CD8-positive, alpha-beta memory T cell (primary cell): ENCODE measurements at regions not wholly inside any gene's neighbourhood (a gene's known extent, or its start where the extent isn't known, plus 50 kb on each side); places are given as distances from the start of the nearest gene placed in this dataset.
"Not testable (repeated sequence)": the region's sequence is repeated elsewhere in the genome, so short reads cannot be mapped to it uniquely, and the experiment has no call there.

Experiments
- CTCF ChIA-PET: fragments of 350-600 bp; sonication (Branson Sonifier 250); formaldehyde crosslinking; loops from one replicate; lab custom pipeline; 2021; ENCODE audit warnings: antibody characterized with exemption; lab: Charles Lee
- POLR2A ChIA-PET: fragments of 350-600 bp; sonication (Branson Sonifier 250); formaldehyde crosslinking; loops from one replicate; lab custom pipeline; 2021; ENCODE audit warnings: antibody characterized with exemption; lab: Charles Lee
- DNase-seq, 5 donors: peaks; one replicate each; pipeline versions ENCODE4 v3.0.0 to v3.0.0-alpha.2; 2020 to 2022; ENCODE audit warnings: mixed read lengths in 1 of 5
- H3K27ac ChIP-seq: one replicate; pipeline ENCODE4 v1.7.0; 2013; ENCODE audit warnings: low read depth, mild to moderate bottlenecking, low read length, moderate library complexity
- H3K27me3 ChIP-seq: 2 replicates; pipeline ENCODE4 v1.7.0; 2013; ENCODE audit warnings: low read length, mild to moderate bottlenecking; ENCODE audit not compliant: insufficient read depth, poor library complexity, severe bottlenecking
- H3K36me3 ChIP-seq: 2 replicates; pipeline ENCODE4 v1.7.0; 2013; ENCODE audit warnings: mild to moderate bottlenecking, low read length, moderate library complexity; ENCODE audit not compliant: insufficient read depth
- H3K4me1 ChIP-seq: 2 replicates; pipeline ENCODE4 v1.7.0; 2013; ENCODE audit warnings: mild to moderate bottlenecking, low read length, moderate library complexity; ENCODE audit not compliant: insufficient read depth
- H3K4me3 ChIP-seq: 2 replicates; pipeline ENCODE4 v1.7.0; 2013; ENCODE audit warnings: mild to moderate bottlenecking, low read length
- H3K9me3 ChIP-seq: 2 replicates; pipeline ENCODE4 v1.7.0; 2013; ENCODE audit warnings: mild to moderate bottlenecking, low read length
- H3K27ac Mint-ChIP-seq, 8 donors: one replicate each; pipeline ENCODE4 v1.8.0; 2020 to 2021; ENCODE audit warnings: mixed read lengths in 8 of 8, mild to moderate bottlenecking in 6 of 8, inconsistent platforms in 3 of 8, moderate library complexity in 3 of 8
- H3K27me3 Mint-ChIP-seq, 2 donors: one replicate each; pipeline ENCODE4 v1.8.0; 2020 to 2021; ENCODE audit warnings: mixed read lengths in 2 of 2, mild to moderate bottlenecking in 1 of 2, moderate library complexity in 1 of 2
- H3K36me3 Mint-ChIP-seq, 3 donors: one replicate each; pipeline ENCODE4 v1.8.0; 2020 to 2021; ENCODE audit warnings: mixed read lengths in 3 of 3, inconsistent platforms in 1 of 3, mild to moderate bottlenecking in 1 of 3
- H3K4me1 Mint-ChIP-seq, 3 donors: one replicate each; pipeline ENCODE4 v1.8.0; 2020 to 2021; ENCODE audit warnings: mixed read lengths in 3 of 3, inconsistent platforms in 1 of 3, mild to moderate bottlenecking in 1 of 3
- H3K4me3 Mint-ChIP-seq, 7 donors: one replicate each; pipeline ENCODE4 v1.8.0; 2020 to 2021; ENCODE audit warnings: mixed read lengths in 7 of 7, mild to moderate bottlenecking in 6 of 7, moderate library complexity in 4 of 7, inconsistent platforms in 2 of 7
- H3K9me3 Mint-ChIP-seq, 5 donors: one replicate each; pipeline ENCODE4 v1.8.0; 2020 to 2022; ENCODE audit warnings: mixed read lengths in 5 of 5, mild to moderate bottlenecking in 3 of 5, moderate library complexity in 2 of 5, inconsistent platforms in 1 of 5

DNA sequence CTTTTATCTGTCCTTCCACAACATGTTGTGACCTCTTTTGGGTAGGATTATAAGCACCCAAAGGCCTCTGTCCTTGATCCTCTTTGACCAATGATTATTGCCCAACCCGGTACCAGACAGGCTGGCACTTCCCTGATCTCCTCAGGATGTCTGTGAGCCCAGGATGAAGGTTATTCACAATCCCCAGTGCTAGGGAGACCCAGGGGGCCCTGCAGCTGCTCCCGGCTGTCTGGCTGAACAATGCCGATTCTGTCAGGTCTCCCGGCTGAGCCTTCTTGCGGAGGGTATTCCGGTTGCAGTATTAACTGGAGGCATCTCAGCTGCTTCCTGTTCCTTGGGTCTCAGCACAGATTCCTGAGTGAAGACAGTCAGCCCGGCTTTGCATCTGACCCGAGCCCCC, 71.2 kb upstream of the CDON start:
- H3K27me3 Mint-ChIP-seq = peaks cover 11 to 13% of the 10 kb centered on the region in 2 donors
- Histone ChIP-seq H3K4me1 (no peaks in the 10 kb centered on the region), H3K9me3 (no peaks in the 10 kb centered on the region), H3K4me3 (no peak overlapping the region), H3K27ac (no peak overlapping the region), H3K27me3 (no peaks in the 10 kb centered on the region), H3K36me3 (no peaks in the 10 kb centered on the region)
- H3K9me3 Mint-ChIP-seq = no peaks in the 10 kb centered on the region
- H3K27ac Mint-ChIP-seq = no peak overlapping the region
- H3K4me1 Mint-ChIP-seq = no peaks in the 10 kb centered on the region
- DNase-seq = no peak
- POLR2A ChIA-PET = no interaction called here
- no peaks in the 10 kb centered on the region for H3K36me3 Mint-ChIP-seq
- no peak overlapping the region for H3K4me3 Mint-ChIP-seq
- CTCF ChIA-PET = no interaction called here

DNA sequence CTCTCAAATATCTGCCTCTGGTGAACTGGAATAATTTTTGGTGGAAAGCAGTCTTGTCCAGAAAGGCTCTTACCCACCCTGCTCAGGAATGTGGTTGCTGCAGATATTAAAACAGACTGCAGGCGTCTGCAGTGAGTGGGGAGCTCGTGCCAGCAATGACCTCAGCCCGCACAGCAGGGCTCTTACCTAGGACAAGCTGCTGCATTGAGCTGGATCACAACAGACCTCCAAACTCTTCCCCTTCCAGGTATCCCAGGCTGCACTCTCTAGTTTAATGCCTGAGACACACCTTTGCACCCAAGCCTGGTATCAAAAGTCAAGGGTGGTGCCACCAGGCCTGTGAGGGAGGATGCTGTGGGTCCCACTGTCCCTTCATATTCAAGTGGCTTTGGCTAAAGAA, 69.7 kb upstream of the CDON start:
- Histone ChIP-seq H3K27me3 (no peaks in the 10 kb centered on the region), H3K36me3 (no peaks in the 10 kb centered on the region), H3K4me1 (no peaks in the 10 kb centered on the region), H3K4me3 (no peak overlapping the region), H3K27ac (no peak overlapping the region), H3K9me3 (no peaks in the 10 kb centered on the region)
- Mint-ChIP-seq H3K4me1 (no peaks in the 10 kb centered on the region), H3K4me3 (no peak overlapping the region), H3K36me3 (no peaks in the 10 kb centered on the region), H3K27me3 (peaks cover 4 to 5% of the 10 kb centered on the region in 2 donors), H3K27ac (no peak overlapping the region), H3K9me3 (no peaks in the 10 kb centered on the region)
- ChIA-PET POLR2A (no interaction called here), CTCF (no interaction called here)
- no peak for DNase-seq

DNA sequence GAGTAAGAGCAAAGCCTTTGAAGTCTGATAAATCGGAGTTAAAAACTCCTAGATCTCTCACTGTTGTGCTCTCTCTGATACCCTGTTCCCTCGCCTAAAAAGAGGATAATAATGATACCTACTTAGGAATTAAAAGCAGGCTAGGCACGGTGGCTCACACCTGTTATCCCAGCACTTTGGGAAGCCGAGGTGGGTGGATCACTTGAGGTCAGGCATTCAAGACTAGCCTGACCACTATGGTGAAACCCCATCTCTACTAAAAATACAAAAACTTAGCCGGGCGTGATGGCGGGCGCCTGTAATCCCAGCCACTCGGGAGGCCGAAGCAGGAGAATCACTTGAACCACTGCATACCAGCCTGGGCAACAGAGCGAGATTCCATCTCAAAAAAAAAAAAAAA, 68.1 kb upstream of the CDON start:
- H3K4me3 Mint-ChIP-seq, POLR2A ChIA-PET, DNase-seq, H3K4me1 ChIP-seq, H3K27ac Mint-ChIP-seq, H3K36me3 ChIP-seq, H3K4me1 Mint-ChIP-seq, H3K27me3 ChIP-seq, H3K27ac ChIP-seq, CTCF ChIA-PET, H3K36me3 Mint-ChIP-seq, H3K9me3 ChIP-seq, H3K9me3 Mint-ChIP-seq, H3K27me3 Mint-ChIP-seq, H3K4me3 ChIP-seq: not testable (repeated sequence)

DNA sequence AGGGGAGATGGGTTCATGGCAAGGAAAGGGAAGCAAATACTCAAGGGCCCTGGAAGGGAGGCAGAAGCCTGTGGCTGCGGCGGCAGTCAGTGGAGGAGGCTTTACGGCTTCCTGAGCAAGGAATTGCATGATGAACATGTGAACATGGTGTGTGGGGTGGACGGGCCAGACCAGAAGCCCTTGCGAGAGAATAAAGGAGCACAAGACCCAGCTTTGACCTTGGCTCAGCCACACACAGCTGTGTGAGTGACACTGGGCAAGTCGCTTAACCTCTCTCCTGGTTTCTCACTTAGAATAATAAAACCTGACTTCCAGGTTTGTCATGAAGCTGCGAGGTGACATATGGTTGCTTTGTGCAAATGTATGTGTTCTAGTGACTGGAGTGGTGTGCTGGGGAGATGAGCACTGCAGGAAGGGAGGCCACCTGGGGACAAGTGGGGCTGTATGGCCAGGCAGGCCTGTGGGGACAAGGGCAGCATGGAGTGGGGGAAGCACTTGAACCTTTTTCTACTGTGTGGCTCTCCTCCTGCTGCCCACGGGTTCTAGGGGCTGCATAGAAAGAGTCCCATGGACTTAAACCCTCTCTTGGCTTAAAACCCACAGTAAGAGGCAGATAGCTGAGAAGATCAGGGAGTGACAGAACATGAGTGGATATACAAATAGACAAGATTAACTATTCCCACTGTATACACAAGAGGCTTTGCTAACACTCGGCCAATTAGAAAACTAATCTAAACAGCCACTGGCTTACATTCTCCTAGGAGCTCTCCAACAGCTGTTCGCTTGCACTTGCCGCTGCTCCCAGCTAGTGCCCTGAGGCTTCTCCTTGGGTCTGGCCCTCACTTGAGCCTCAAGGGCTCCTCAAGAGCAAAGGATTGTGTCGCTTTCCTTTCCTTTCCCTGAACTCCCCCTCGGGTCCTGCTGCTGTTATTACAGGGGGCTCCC, 67.3 kb upstream of the CDON start:
- Mint-ChIP-seq H3K9me3 (no peaks in the 10 kb centered on the region), H3K27ac (no peak overlapping the region), H3K4me3 (no peak overlapping the region), H3K36me3 (no peaks in the 10 kb centered on the region), H3K4me1 (no peaks in the 10 kb centered on the region), H3K27me3 (peaks cover 0 to 2% of the 10 kb centered on the region in 2 donors)
- Histone ChIP-seq H3K9me3 (no peaks in the 10 kb centered on the region), H3K27ac (no peak overlapping the region), H3K4me1 (no peaks in the 10 kb centered on the region), H3K4me3 (no peak overlapping the region), H3K27me3 (no peaks in the 10 kb centered on the region), H3K36me3 (no peaks in the 10 kb centered on the region)
- DNase-seq = no peak
- POLR2A ChIA-PET = no interaction called here
- CTCF ChIA-PET = interaction anchor here (0.6 kb wide), 1 partner anchor 10 kb away, joined by 3 read pairs; no protein-coding TSS in a partner anchor

DNA sequence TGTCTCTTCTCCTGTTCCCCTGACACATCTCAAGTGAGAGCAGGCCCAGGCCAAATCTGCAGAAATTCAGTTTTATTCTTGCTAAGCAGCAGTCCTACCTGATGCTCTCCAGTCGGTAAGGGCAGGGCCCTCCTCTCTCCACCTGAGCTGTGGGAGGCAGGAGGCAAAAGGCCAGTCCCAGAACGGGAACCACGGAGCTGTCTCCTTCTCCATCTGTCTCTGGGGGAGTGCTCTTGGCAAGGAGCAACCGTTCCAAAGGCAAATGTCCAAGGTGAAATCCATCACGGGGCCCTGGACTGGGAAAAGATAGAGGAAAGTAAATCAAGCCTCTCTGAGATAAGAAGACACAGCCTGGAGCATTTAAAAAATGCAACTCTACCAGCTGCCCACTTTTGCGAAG, 65.2 kb upstream of the CDON start:
- H3K27me3 ChIP-seq = no peaks in the 10 kb centered on the region
- no peak overlapping the region for H3K27ac ChIP-seq
- no peaks in the 10 kb centered on the region for H3K9me3 ChIP-seq
- H3K36me3 Mint-ChIP-seq = no peaks in the 10 kb centered on the region
- no peak overlapping the region for H3K27ac Mint-ChIP-seq
- ChIA-PET CTCF (no interaction called here), POLR2A (no interaction called here)
- DNase-seq = no peak
- no peaks in the 10 kb centered on the region for H3K4me1 ChIP-seq
- H3K27me3 Mint-ChIP-seq = peaks cover 0 to 2% of the 10 kb centered on the region in 2 donors
- H3K36me3 ChIP-seq = no peaks in the 10 kb centered on the region
- H3K4me3 ChIP-seq = no peak overlapping the region
- H3K4me1 Mint-ChIP-seq = no peaks in the 10 kb centered on the region
- no peak overlapping the region for H3K4me3 Mint-ChIP-seq
- H3K9me3 Mint-ChIP-seq = no peaks in the 10 kb centered on the region

DNA sequence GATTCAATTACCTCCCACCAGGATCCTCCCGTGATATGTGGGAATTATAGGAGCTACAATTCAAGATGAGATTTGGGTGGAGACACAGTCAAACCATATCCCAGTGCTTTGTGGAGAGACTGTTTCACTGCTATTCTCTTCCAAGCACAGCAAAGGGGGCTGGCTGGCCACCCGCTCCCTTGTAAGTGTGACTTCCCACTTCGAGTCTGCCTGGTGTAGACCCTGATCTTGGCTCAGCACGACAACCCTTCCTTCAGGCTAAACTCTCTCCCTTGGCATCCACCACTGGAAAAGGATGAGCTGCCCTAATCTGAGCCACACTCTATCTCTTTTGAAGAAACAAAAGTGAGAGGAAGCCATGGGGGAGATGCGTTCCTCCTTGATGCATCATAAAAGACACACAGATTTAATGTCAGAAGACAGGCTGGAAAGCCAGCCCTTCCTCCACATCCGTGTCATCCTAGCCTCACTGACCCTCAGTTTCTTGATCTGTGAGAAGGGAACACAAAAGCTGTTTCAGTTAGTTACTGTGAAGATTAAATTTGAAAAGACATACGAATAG, 64.7 kb upstream of the CDON start:
- Mint-ChIP-seq H3K27me3 (peaks cover 0 to 2% of the 10 kb centered on the region in 2 donors), H3K36me3 (no peaks in the 10 kb centered on the region), H3K4me1 (no peaks in the 10 kb centered on the region), H3K4me3 (no peak overlapping the region), H3K9me3 (no peaks in the 10 kb centered on the region), H3K27ac (no peak overlapping the region)
- Histone ChIP-seq H3K9me3 (no peaks in the 10 kb centered on the region), H3K27me3 (no peaks in the 10 kb centered on the region), H3K36me3 (no peaks in the 10 kb centered on the region), H3K27ac (no peak overlapping the region), H3K4me3 (no peak overlapping the region), H3K4me1 (no peaks in the 10 kb centered on the region)
- POLR2A ChIA-PET = no interaction called here
- no peak for DNase-seq
- CTCF ChIA-PET = no interaction called here

DNA sequence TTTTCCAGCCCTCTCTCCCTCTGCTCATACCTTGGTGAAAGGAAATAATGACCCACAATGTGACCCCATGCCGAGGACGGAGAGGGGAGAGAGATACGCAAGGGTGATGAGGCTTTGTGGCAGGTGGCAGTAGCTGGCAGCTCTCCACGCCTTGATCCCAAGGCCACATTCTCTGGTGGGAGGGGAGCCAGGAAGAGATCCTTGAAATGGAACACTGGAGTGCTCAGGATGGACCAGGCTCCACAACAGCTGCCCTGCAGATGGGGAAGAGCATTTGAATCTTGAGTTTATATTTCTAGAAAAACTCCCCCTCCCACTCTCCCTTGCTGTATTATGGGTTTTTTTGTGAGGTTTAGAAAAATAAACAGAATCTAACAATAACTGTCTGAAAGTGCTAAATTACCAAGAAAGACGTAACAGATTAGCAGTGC, 61.6 kb upstream of the CDON start:
- H3K27ac Mint-ChIP-seq = peak overlapping the region in 1 of 8 donors; percentile 11
- H3K4me1 Mint-ChIP-seq = no peaks in the 10 kb centered on the region
- H3K9me3 Mint-ChIP-seq = peaks cover 0 to 1% (median 0%) of the 10 kb centered on the region in 5 donors
- H3K36me3 Mint-ChIP-seq = no peaks in the 10 kb centered on the region
- Histone ChIP-seq H3K4me1 (no peaks in the 10 kb centered on the region), H3K36me3 (no peaks in the 10 kb centered on the region), H3K27ac (no peak overlapping the region), H3K4me3 (no peak overlapping the region), H3K27me3 (no peaks in the 10 kb centered on the region), H3K9me3 (no peaks in the 10 kb centered on the region)
- ChIA-PET POLR2A (no interaction called here), CTCF (no interaction called here)
- H3K27me3 Mint-ChIP-seq = peaks cover 0 to 3% of the 10 kb centered on the region in 2 donors
- DNase-seq = no peak
- no peak overlapping the region for H3K4me3 Mint-ChIP-seq

DNA sequence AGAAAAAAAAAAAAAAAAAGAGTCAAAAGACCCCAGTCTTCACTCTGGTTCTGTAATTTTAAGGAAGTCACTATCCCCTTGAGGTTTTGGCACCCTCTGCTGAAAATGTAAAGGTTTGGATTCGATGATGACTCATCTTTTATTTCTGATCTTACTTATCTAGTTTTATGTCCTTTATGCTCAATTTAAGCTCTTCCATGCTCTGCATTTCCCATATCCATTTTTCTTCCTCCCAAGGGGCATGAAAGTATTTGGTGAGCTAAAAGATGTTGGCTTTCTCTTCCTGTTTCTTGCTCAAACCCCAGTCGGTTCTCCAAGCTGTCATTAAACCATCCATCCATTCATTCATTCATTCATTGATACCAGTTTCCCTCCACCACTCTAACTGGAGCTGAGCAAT, 61.0 kb upstream of the CDON start:
- no peaks in the 10 kb centered on the region for H3K36me3 ChIP-seq
- no peak for DNase-seq
- Mint-ChIP-seq H3K4me1 (no peaks in the 10 kb centered on the region), H3K27ac (no peak overlapping the region), H3K9me3 (peaks cover 0 to 1% (median 0%) of the 10 kb centered on the region in 5 donors), H3K27me3 (peaks cover 0 to 7% of the 10 kb centered on the region in 2 donors), H3K4me3 (no peak overlapping the region), H3K36me3 (no peaks in the 10 kb centered on the region)
- H3K4me3 ChIP-seq = no peak overlapping the region
- H3K27ac ChIP-seq = no peak overlapping the region
- H3K4me1 ChIP-seq = no peaks in the 10 kb centered on the region
- H3K27me3 ChIP-seq = no peaks in the 10 kb centered on the region
- ChIA-PET POLR2A (no interaction called here), CTCF (interaction anchor here (0.6 kb wide), 1 partner anchor 295 kb away, joined by 3 read pairs; no protein-coding TSS in a partner anchor)
- no peaks in the 10 kb centered on the region for H3K9me3 ChIP-seq
